ENCODE measurements at regions not wholly inside any gene's neighbourhood (a gene's known extent, or its start where the extent isn't known, plus 50 kb on each side); places are given as distances from the start of the nearest gene placed in this dataset.

DNA sequence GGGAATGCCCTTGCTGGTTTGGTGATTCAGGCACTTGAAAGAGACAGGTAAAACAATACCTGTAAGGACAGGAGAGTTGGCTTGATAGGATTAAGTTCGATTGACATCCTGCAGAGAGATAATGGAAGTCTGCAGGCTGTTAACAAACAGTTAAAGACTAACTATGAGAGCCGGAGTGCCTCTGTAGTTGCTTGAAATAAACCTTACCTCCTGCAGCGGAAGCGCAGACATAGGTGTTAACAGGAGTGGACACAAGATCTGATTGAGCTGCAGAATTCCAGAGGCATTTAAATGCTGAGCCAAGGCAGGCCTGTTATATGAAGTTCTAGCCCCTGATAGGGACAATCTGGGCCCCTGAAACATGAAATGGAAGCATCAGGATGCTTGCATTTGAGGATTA is 416.7 kb upstream of the MAOA start:
- Mint-ChIP-seq H3K36me3 (ENCODE audit: low read depth, unreplicated experiment) (no peaks in the 10 kb centered on the region), H3K4me1 (ENCODE audit: unreplicated experiment) (no peaks in the 10 kb centered on the region), H3K27ac (ENCODE audit: unreplicated experiment) (no peak overlapping the region), H3K27me3 (ENCODE audit: unreplicated experiment) (no peaks in the 10 kb centered on the region), H3K9me3 (ENCODE audit: unreplicated experiment) (no peaks in the 10 kb centered on the region), H3K4me3 (ENCODE audit: unreplicated experiment) (no peak overlapping the region)
- no peak for DNase-seq (ENCODE audit: low spot score)
- TF ChIP-seq, protein P1, sequence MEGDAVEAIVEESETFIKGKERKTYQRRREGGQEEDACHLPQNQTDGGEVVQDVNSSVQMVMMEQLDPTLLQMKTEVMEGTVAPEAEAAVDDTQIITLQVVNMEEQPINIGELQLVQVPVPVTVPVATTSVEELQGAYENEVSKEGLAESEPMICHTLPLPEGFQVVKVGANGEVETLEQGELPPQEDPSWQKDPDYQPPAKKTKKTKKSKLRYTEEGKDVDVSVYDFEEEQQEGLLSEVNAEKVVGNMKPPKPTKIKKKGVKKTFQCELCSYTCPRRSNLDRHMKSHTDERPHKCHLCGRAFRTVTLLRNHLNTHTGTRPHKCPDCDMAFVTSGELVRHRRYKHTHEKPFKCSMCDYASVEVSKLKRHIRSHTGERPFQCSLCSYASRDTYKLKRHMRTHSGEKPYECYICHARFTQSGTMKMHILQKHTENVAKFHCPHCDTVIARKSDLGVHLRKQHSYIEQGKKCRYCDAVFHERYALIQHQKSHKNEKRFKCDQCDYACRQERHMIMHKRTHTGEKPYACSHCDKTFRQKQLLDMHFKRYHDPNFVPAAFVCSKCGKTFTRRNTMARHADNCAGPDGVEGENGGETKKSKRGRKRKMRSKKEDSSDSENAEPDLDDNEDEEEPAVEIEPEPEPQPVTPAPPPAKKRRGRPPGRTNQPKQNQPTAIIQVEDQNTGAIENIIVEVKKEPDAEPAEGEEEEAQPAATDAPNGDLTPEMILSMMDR (IDR thresholded peaks at IDR 0.05; ENCODE audit: unreplicated experiment) = no peak

DNA sequence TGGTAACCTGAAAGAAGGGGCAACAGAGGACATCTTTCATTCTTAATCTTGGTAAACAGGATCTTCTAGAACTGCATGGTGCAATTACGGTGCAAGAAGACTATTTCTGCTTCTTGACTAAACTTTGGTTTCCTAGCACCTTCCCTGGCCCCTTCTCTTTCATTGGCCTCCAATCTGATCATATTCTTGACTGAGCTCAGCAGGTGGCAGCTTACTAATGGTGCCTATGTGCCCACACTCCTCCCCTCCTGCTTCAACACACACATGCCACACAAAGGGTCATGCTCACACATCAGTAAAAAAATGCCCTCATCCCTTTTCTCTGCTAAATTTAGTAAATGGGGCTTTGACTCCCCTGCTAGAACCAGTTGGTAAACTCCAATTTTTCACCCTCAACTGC is 400.5 kb upstream of the MAOA start:
- no peaks in the 10 kb centered on the region for H3K36me3 Mint-ChIP-seq (ENCODE audit: low read depth, unreplicated experiment)
- no peak for DNase-seq (ENCODE audit: low spot score)
- no peak overlapping the region for H3K27ac Mint-ChIP-seq (ENCODE audit: unreplicated experiment)
- no peaks in the 10 kb centered on the region for H3K4me1 Mint-ChIP-seq (ENCODE audit: unreplicated experiment)
- H3K4me3 Mint-ChIP-seq (ENCODE audit: unreplicated experiment) = no peak overlapping the region
- TF ChIP-seq, protein P1 (IDR thresholded peaks at IDR 0.05; ENCODE audit: unreplicated experiment) = no peak
- H3K27me3 Mint-ChIP-seq (ENCODE audit: unreplicated experiment) = no peaks in the 10 kb centered on the region
- H3K9me3 Mint-ChIP-seq (ENCODE audit: unreplicated experiment) = no peaks in the 10 kb centered on the region

DNA sequence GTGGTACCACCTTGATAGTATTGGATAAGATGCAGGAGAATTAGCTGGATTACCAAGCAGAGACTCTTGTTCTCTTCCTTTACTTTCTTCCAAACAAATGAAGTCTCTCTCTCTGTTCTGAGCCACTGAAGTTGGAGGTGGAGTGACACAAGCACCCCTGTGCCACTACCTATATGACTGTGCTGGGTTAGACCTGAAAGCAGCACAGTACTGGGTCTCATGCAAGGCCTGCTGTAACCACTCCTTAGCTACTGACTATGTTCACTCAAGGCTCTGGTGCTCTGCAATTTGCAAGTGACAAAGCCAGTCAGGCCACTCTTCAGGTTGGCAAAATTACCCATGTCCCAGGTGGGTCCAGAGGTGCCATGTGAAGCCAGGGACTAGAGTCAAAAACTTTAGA is 389.6 kb upstream of the MAOA start:
- H3K27ac Mint-ChIP-seq (ENCODE audit: unreplicated experiment) = no peak overlapping the region
- H3K36me3 Mint-ChIP-seq (ENCODE audit: low read depth, unreplicated experiment) = no peaks in the 10 kb centered on the region
- no peak overlapping the region for H3K4me3 Mint-ChIP-seq (ENCODE audit: unreplicated experiment)
- no peaks in the 10 kb centered on the region for H3K9me3 Mint-ChIP-seq (ENCODE audit: unreplicated experiment)
- no peaks in the 10 kb centered on the region for H3K27me3 Mint-ChIP-seq (ENCODE audit: unreplicated experiment)
- TF ChIP-seq, protein P1 (IDR thresholded peaks at IDR 0.05; ENCODE audit: unreplicated experiment) = no peak
- H3K4me1 Mint-ChIP-seq (ENCODE audit: unreplicated experiment) = no peaks in the 10 kb centered on the region
- DNase-seq (ENCODE audit: low spot score) = no peak

DNA sequence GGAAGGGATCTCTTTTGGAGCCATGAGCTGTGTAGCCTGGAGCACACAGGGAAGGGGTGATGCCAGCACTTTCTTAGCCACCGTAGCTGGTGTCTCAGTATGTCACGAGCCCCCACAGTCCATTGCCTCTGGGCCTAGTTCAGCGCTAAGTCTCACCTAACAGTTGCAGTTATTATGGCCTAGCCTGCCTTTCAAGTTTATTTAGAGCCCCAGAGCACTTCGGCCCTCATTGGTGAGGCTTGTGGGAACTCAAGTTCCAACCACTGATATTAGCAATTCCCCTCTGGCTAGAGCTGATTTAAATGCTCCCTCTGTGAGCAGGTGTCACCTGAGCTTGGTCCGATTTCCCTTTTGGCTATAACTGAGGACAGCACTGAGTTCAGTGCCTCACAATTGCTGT is 388.4 kb upstream of the MAOA start:
- Mint-ChIP-seq H3K4me1 (ENCODE audit: unreplicated experiment) (no peaks in the 10 kb centered on the region), H3K9me3 (ENCODE audit: unreplicated experiment) (no peaks in the 10 kb centered on the region), H3K27me3 (ENCODE audit: unreplicated experiment) (no peaks in the 10 kb centered on the region), H3K27ac (ENCODE audit: unreplicated experiment) (no peak overlapping the region), H3K4me3 (ENCODE audit: unreplicated experiment) (no peak overlapping the region), H3K36me3 (ENCODE audit: low read depth, unreplicated experiment) (no peaks in the 10 kb centered on the region)
- TF ChIP-seq, protein P1 (IDR thresholded peaks at IDR 0.05; ENCODE audit: unreplicated experiment) = no peak
- DNase-seq (ENCODE audit: low spot score) = no peak

DNA sequence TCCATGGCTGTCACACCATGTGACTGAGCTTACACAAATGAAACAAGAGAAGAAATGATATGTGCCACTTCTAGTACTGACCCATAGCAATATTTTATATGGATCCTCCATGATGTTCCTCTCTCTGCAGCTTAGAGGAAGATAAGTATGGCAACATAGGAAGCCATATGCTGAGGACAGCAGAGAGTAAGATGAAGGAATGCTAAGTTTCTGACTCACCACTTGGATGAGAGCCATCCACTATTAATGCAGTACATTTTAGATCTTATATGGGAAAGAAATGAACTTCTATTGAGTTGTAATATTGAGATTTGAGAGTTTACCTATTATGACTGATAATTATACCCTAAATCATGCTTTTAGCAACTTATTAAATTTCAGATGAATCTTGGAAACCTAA is 386.9 kb upstream of the MAOA start:
- Mint-ChIP-seq H3K36me3 (ENCODE audit: low read depth, unreplicated experiment) (no peaks in the 10 kb centered on the region), H3K9me3 (ENCODE audit: unreplicated experiment) (no peaks in the 10 kb centered on the region), H3K27ac (ENCODE audit: unreplicated experiment) (no peak overlapping the region), H3K4me1 (ENCODE audit: unreplicated experiment) (no peaks in the 10 kb centered on the region), H3K4me3 (ENCODE audit: unreplicated experiment) (no peak overlapping the region), H3K27me3 (ENCODE audit: unreplicated experiment) (no peaks in the 10 kb centered on the region)
- DNase-seq (ENCODE audit: low spot score) = no peak
- TF ChIP-seq, protein P1 (IDR thresholded peaks at IDR 0.05; ENCODE audit: unreplicated experiment) = no peak

All from endothelial cell (in vitro differentiated cells).